Activated naive CD8-positive, alpha-beta T cell (primary cell): ENCODE measurements at regions not wholly inside any gene's neighbourhood (a gene's known extent, or its start where the extent isn't known, plus 50 kb on each side); places are given as distances from the start of the nearest gene placed in this dataset.

Experiments
- H3K27ac Mint-ChIP-seq: one replicate; pipeline ENCODE4 v1.8.0; 2021; ENCODE audit warnings: mixed read lengths
- H3K27me3 Mint-ChIP-seq: one replicate; pipeline ENCODE4 v1.8.0; 2021; ENCODE audit warnings: mixed read lengths
- H3K36me3 Mint-ChIP-seq: one replicate; pipeline ENCODE4 v1.8.0; 2021; ENCODE audit warnings: mixed read lengths
- H3K4me1 Mint-ChIP-seq: one replicate; pipeline ENCODE4 v1.8.0; 2021; ENCODE audit warnings: low read depth, mixed read lengths
- H3K4me3 Mint-ChIP-seq: one replicate; pipeline ENCODE4 v1.8.0; 2021; ENCODE audit warnings: mild to moderate bottlenecking, mixed read lengths
- H3K9me3 Mint-ChIP-seq: one replicate; pipeline ENCODE4 v1.8.0; 2021; ENCODE audit warnings: low read depth, mixed read lengths

- no peaks in the 10 kb centered on the region for H3K4me1 Mint-ChIP-seq
- no peaks in the 10 kb centered on the region for H3K9me3 Mint-ChIP-seq
- H3K27me3 Mint-ChIP-seq, result no peaks in the 10 kb centered on the region
- no peaks in the 10 kb centered on the region for H3K36me3 Mint-ChIP-seq
- H3K27ac Mint-ChIP-seq, result no peak overlapping the region
- no peak overlapping the region for H3K4me3 Mint-ChIP-seq
Measured at GRCh38 chr22:44611880-44612496, 90.0 kb upstream of the PRR5 start.

- Mint-ChIP-seq H3K36me3 (no peaks in the 10 kb centered on the region), H3K4me1 (no peaks in the 10 kb centered on the region), H3K27me3 (no peaks in the 10 kb centered on the region), H3K4me3 (no peak overlapping the region), H3K27ac (no peak overlapping the region), H3K9me3 (no peaks in the 10 kb centered on the region)
Measured at GRCh38 chr22:44610071-44610470, 91.9 kb upstream of the PRR5 start.

GRCh38 chr22:44609400-44609988 is 92.5 kb upstream of the PRR5 start:
- H3K4me3 Mint-ChIP-seq, result no peak overlapping the region
- no peaks in the 10 kb centered on the region for H3K9me3 Mint-ChIP-seq
- no peaks in the 10 kb centered on the region for H3K4me1 Mint-ChIP-seq
- H3K36me3 Mint-ChIP-seq, result no peaks in the 10 kb centered on the region
- H3K27ac Mint-ChIP-seq, result no peak overlapping the region
- peaks cover 3% of the 10 kb centered on the region for H3K27me3 Mint-ChIP-seq

DNA sequence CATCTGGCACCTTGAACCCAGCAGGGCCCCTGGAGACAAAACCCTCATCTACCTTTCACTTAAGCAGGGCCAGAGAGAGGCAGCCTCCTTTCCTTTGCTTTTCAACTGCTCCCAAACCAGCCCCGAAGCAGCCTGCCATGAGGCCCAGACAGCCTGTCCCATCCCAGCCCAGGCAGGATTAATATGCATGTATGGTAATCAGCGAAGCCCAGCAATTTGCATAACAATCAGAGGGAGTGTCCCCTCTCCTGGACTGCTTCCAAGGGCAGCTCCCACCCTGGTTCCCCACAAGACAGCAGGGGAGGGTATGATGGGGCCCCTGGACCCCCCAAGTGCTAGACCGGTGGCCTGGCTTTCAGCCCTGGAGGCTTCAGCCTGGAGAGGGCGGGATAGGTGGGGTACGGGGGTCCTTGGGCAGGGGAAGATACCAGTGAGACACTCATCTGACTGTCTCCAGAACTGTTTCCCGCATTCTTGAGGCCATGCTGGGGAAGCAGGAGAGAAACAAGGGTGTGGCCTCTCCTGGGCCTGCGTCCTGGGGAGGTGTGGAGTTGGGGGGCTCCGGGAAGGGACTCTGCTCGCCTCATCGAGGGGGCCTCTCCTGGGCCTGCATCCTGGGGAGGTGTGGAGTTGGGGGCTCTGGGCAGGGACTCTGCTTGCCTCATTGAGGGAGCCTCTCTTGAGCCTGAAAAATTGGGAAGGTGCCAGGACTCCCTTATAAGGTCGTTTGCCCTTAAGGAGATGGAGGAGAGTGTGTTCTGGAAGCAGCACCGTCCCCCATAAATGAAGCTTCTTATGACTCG is 93.2 kb upstream of the PRR5 start:
- H3K4me1 Mint-ChIP-seq, result no peaks in the 10 kb centered on the region
- no peak overlapping the region for H3K4me3 Mint-ChIP-seq
- H3K27ac Mint-ChIP-seq, result no peak overlapping the region
- H3K36me3 Mint-ChIP-seq, result no peaks in the 10 kb centered on the region
- H3K27me3 Mint-ChIP-seq, result peaks cover 4% of the 10 kb centered on the region
- H3K9me3 Mint-ChIP-seq, result no peaks in the 10 kb centered on the region

DNA sequence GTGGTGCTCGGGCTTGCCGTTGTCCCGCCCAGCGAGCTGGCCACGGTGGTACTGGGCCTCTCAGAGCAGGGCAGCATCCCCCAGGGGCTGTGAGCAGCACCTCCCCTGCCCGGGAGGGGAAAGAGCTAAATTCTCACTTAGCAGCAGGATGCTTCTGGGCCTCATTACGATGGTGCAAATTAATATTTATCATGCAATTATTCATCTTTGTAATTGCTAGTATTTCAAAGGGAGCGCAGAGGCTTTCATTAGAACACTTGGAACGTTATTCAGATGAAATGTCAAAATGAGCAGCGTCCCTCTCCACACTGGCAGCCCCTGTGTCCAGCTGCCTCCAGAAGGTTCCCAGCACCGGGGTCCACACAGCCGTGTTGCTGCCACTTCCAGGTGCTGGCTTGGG is 95.9 kb upstream of the PRR5 start:
- H3K36me3 Mint-ChIP-seq, result no peaks in the 10 kb centered on the region
- no peak overlapping the region for H3K27ac Mint-ChIP-seq
- peaks cover 4% of the 10 kb centered on the region for H3K27me3 Mint-ChIP-seq
- H3K9me3 Mint-ChIP-seq, result no peaks in the 10 kb centered on the region
- H3K4me1 Mint-ChIP-seq, result no peaks in the 10 kb centered on the region
- no peak overlapping the region for H3K4me3 Mint-ChIP-seq

DNA sequence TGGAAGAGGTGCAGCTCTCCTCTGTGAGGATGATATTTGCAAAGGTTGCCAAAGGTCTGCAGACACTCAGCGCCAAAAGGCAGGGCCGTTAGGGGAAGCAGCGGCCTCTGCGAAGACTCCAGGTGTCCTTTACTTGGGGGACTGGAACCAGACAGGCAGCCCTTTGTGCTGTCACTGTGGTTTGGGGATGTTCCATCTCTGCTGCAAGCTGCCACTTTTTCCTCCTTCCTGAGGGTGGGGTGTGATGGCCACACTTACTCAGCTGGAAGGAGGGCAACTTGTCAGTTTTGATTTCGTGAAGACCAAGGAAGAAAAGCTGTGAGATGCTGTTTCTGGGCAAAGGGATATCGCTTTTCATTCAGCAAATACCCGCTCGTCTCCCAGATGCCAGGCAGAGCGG is 96.5 kb upstream of the PRR5 start:
- Mint-ChIP-seq H3K36me3 (no peaks in the 10 kb centered on the region), H3K4me3 (no peak overlapping the region), H3K9me3 (no peaks in the 10 kb centered on the region), H3K27ac (no peak overlapping the region), H3K4me1 (no peaks in the 10 kb centered on the region), H3K27me3 (peaks cover 4% of the 10 kb centered on the region)

DNA sequence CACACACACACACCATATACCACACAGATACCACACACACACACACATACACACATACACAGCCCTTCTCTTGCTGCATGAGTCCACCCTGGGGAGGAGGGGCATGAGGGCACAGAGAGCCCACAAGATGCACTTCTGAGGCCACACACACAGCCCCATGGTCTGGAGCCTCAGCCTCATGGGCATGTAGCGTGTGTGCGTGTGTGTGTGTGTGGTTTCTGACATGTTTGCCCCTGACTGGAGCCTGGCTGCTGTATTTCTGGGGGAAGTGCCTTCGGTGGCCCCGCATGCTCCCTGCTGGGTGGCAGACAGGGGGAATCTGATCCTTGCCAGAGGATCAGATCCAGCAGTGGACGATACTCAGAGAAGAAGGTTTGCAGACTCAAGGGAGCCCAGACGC is 97.0 kb upstream of the PRR5 start:
- Mint-ChIP-seq H3K36me3 (no peaks in the 10 kb centered on the region), H3K27me3 (peaks cover 4% of the 10 kb centered on the region), H3K27ac (no peak overlapping the region), H3K9me3 (no peaks in the 10 kb centered on the region), H3K4me3 (no peak overlapping the region), H3K4me1 (no peaks in the 10 kb centered on the region)

GRCh38 chr22:44604455-44604854 is 97.5 kb upstream of the PRR5 start:
- no peaks in the 10 kb centered on the region for H3K9me3 Mint-ChIP-seq
- H3K27ac Mint-ChIP-seq, result no peak overlapping the region
- H3K4me3 Mint-ChIP-seq, result no peak overlapping the region
- no peaks in the 10 kb centered on the region for H3K36me3 Mint-ChIP-seq
- H3K27me3 Mint-ChIP-seq, result peaks cover 4% of the 10 kb centered on the region
- no peaks in the 10 kb centered on the region for H3K4me1 Mint-ChIP-seq

DNA sequence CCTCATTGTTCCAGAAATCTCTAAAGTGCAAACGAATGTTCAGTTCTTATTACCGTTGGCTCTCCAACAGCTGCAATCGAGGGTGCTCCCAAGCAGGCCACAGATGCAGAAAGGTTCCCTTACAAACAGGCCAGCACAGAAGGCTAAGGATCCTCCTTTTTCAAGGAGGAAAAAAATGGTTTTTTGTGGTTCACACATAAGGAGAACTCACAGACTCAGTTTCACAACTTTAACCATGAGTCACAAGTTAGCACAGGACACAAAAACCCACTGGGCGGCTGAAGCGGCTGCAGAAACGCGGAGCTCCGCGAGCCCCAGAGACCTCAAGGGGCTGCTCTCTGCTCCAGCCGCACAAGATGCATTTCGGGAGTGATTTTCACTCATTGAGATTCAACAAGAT is 98.2 kb upstream of the PRR5 start:
- Mint-ChIP-seq H3K4me1 (no peaks in the 10 kb centered on the region), H3K36me3 (no peaks in the 10 kb centered on the region), H3K27ac (no peak overlapping the region), H3K27me3 (peaks cover 4% of the 10 kb centered on the region), H3K9me3 (no peaks in the 10 kb centered on the region), H3K4me3 (no peak overlapping the region)

- H3K36me3 Mint-ChIP-seq, result no peaks in the 10 kb centered on the region
- H3K27me3 Mint-ChIP-seq, result peaks cover 4% of the 10 kb centered on the region
- no peak overlapping the region for H3K4me3 Mint-ChIP-seq
- no peaks in the 10 kb centered on the region for H3K9me3 Mint-ChIP-seq
- no peaks in the 10 kb centered on the region for H3K4me1 Mint-ChIP-seq
- H3K27ac Mint-ChIP-seq, result no peak overlapping the region
Measured at GRCh38 chr22:44601725-44602124, 100.3 kb upstream of the PRR5 start.

DNA sequence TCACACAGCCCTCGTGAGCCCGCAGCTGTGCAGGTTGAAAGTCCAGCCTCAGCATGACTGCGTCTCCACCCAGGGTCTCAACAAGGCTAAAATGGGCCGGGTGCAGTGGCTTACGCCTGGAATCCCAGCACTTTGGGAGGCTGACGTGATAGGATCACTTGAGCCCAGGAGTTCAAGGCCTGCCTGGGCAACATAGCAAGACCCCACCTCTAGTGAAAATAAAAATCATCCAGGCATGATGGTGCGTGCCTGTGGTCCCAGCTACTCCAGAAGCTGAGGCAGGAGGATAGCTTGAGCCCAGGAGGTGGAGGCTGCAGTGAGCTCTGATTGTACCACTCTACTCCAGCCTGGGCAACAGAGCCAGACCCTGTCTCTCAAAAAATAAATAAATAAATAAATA is 100.8 kb upstream of the PRR5 start:
- Mint-ChIP-seq H3K36me3 (no peaks in the 10 kb centered on the region), H3K27me3 (peaks cover 4% of the 10 kb centered on the region), H3K4me3 (no peak overlapping the region), H3K9me3 (no peaks in the 10 kb centered on the region), H3K27ac (no peak overlapping the region), H3K4me1 (no peaks in the 10 kb centered on the region)

DNA sequence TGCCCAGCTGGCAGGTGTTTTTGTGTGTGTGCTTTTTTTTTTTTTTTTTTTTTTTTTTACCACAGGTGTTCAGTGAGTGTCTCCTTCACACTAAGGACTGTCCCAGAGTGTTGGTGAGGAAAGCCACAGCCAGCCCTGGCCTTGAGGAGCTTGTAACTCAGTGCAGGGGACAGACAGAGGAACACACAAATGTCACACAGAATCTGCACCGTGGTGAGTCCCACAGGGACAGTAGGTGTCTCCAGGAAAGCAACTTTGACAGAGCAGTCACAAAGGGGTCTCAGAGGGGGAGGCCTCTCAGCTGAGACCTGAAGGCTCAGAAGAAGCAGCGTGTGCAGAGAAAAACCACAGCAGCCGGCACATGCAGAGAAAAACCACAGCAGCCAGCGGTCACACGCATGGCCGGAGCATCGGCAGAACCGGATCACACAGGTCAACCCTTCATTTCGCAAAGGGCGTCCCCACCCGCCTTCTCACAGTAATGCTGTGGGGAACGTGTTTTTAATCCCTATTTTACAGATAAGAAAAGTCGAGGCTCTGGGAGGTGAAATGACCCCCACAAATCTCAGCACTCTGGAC is 101.7 kb upstream of the PRR5 start:
- no peak overlapping the region for H3K4me3 Mint-ChIP-seq
- no peak overlapping the region for H3K27ac Mint-ChIP-seq
- H3K4me1 Mint-ChIP-seq, result no peaks in the 10 kb centered on the region
- H3K36me3 Mint-ChIP-seq, result no peaks in the 10 kb centered on the region
- H3K27me3 Mint-ChIP-seq, result peaks cover 4% of the 10 kb centered on the region
- H3K9me3 Mint-ChIP-seq, result no peaks in the 10 kb centered on the region

GRCh38 chr22:44599500-44600140 is 101.6 kb upstream of the RTL6 start:
- Mint-ChIP-seq H3K27me3 (peaks cover 8% of the 10 kb centered on the region), H3K9me3 (no peaks in the 10 kb centered on the region), H3K36me3 (no peaks in the 10 kb centered on the region), H3K4me3 (no peak overlapping the region), H3K27ac (no peak overlapping the region), H3K4me1 (peaks cover 3% of the 10 kb centered on the region)

GRCh38 chr22:44599084-44599483 is 101.1 kb upstream of the RTL6 start:
- no peaks in the 10 kb centered on the region for H3K9me3 Mint-ChIP-seq
- no peak overlapping the region for H3K4me3 Mint-ChIP-seq
- peaks cover 3% of the 10 kb centered on the region for H3K4me1 Mint-ChIP-seq
- H3K27ac Mint-ChIP-seq, result no peak overlapping the region
- H3K27me3 Mint-ChIP-seq, result peaks cover 9% of the 10 kb centered on the region
- H3K36me3 Mint-ChIP-seq, result no peaks in the 10 kb centered on the region

GRCh38 chr22:44597616-44598015 is 99.6 kb upstream of the RTL6 start:
- Mint-ChIP-seq H3K9me3 (no peaks in the 10 kb centered on the region), H3K27me3 (peaks cover 11% of the 10 kb centered on the region), H3K4me3 (no peak overlapping the region), H3K4me1 (peaks cover 3% of the 10 kb centered on the region), H3K27ac (no peak overlapping the region), H3K36me3 (no peaks in the 10 kb centered on the region)
